Mesothelial cell of epicardium (in vitro differentiated cells): ENCODE measurements at regions not wholly inside any gene's neighbourhood (a gene's known extent, or its start where the extent isn't known, plus 50 kb on each side); places are given as distances from the start of the nearest gene placed in this dataset.

Experiments used
- DNase-seq, 2 experiments: peaks; one replicate each; pipeline ENCODE4 v3.0.0; 2021; ENCODE audit warnings: low spot score in 2 of 2; ENCODE audit not compliant: unreplicated experiment in 2 of 2
- H3K27ac Mint-ChIP-seq: 2 replicates; pipeline ENCODE4 v1.8.0; 2021; ENCODE audit warnings: mixed read lengths
- H3K27me3 Mint-ChIP-seq: 2 replicates; pipeline ENCODE4 v1.8.0; 2021; ENCODE audit warnings: low read depth, mixed read lengths
- H3K36me3 Mint-ChIP-seq: 2 replicates; pipeline ENCODE4 v1.8.0; 2021; ENCODE audit warnings: mixed read lengths
- H3K4me1 Mint-ChIP-seq: 2 replicates; pipeline ENCODE4 v1.8.0; 2021; ENCODE audit warnings: mixed read lengths
- H3K4me3 Mint-ChIP-seq: 2 replicates; pipeline ENCODE4 v1.8.0; 2021; ENCODE audit warnings: mild to moderate bottlenecking, moderate library complexity, mixed read lengths
- H3K9me3 Mint-ChIP-seq: 2 replicates; pipeline ENCODE4 v1.8.0; 2021; ENCODE audit warnings: mixed read lengths
- CTCF ChIP-seq: fragments of 200-600 bp; sonication (generic); IDR thresholded peaks from one replicate; pipeline ENCODE4 v1.5.0; 2021; ENCODE audit warnings: antibody characterized with exemption; ENCODE audit not compliant: unreplicated experiment

GRCh38 chr9:38269775-38270174 is 122.7 kb upstream of the ALDH1B1 start:
- no peak for DNase-seq
- Mint-ChIP-seq H3K27me3 (peaks cover 23% of the 10 kb centered on the region), H3K4me1 (no peaks in the 10 kb centered on the region), H3K27ac (no peak overlapping the region), H3K9me3 (peaks cover 18% of the 10 kb centered on the region), H3K4me3 (no peak overlapping the region), H3K36me3 (peaks cover 4% of the 10 kb centered on the region)
- no peak for TF ChIP-seq CTCF

DNA sequence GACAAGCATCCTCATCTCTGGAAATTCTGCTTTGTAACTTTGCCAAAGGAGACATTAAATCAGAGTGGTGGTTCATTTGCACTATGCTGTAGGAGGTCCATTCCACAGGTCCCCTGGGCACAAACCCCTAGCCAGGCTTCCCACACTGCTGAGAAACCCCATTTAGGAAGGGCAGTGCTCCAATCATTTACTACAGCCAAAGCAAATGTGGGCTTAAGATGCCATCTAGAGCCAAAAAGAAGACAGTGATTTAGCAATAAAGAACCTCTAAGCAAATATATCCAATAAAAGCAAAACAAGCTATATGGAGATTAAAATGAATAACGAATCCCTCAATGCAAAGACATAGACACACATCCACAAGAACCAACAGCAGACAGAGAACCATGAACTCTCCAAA is 129.0 kb upstream of the ALDH1B1 start:
- Mint-ChIP-seq H3K9me3 (peaks cover 38% of the 10 kb centered on the region), H3K27me3 (no peaks in the 10 kb centered on the region), H3K4me3 (no peak overlapping the region), H3K27ac (no peak overlapping the region), H3K36me3 (peaks cover 7% of the 10 kb centered on the region), H3K4me1 (no peaks in the 10 kb centered on the region)
- no peak for DNase-seq
- no peak for TF ChIP-seq CTCF

DNA sequence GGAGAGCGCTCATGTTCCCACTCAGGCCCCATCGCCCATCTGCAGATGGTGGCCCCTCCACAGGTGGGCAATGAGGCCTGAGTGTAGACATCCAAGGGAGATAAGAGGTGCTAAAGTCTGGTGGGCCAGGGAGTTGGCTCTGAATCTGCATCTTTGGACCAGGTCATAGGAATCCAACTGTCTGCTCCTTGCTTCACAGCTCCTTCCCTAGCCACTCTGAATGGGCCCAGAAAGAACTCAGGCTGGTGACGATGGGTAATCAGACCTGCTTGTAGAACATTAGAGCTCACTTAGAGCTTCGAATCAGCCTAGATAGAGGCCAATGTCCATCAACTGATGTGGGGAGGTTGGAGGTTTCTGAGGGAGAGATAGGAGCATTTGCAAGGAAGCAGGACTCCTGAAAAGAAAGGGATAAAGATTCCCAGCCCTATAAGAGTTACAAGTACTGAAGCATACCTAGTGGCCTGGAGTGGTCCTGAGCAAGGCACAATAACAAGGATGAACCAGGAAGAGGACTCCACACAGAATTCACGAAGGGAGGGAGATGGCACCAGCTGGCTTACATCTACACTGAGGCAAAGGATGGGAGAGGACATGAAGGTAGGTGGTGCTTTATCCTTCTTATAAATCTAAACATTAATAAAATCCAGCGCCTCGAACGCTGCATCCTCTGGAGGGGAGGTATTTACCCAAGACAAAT is 132.8 kb upstream of the ALDH1B1 start:
- TF ChIP-seq CTCF, result no peak
- H3K9me3 Mint-ChIP-seq, result peaks cover 19% of the 10 kb centered on the region
- H3K4me1 Mint-ChIP-seq, result no peaks in the 10 kb centered on the region
- no peak for DNase-seq
- no peaks in the 10 kb centered on the region for H3K27me3 Mint-ChIP-seq
- H3K4me3 Mint-ChIP-seq, result no peak overlapping the region
- no peak overlapping the region for H3K27ac Mint-ChIP-seq
- peaks cover 3% of the 10 kb centered on the region for H3K36me3 Mint-ChIP-seq

- Mint-ChIP-seq H3K4me3 (no peak overlapping the region), H3K4me1 (no peaks in the 10 kb centered on the region), H3K27me3 (no peaks in the 10 kb centered on the region), H3K36me3 (peaks cover 3% of the 10 kb centered on the region), H3K27ac (no peak overlapping the region), H3K9me3 (peaks cover 13% of the 10 kb centered on the region)
- TF ChIP-seq CTCF, result no peak
- no peak for DNase-seq
Measured at GRCh38 chr9:38259056-38259455, 133.4 kb upstream of the ALDH1B1 start.

DNA sequence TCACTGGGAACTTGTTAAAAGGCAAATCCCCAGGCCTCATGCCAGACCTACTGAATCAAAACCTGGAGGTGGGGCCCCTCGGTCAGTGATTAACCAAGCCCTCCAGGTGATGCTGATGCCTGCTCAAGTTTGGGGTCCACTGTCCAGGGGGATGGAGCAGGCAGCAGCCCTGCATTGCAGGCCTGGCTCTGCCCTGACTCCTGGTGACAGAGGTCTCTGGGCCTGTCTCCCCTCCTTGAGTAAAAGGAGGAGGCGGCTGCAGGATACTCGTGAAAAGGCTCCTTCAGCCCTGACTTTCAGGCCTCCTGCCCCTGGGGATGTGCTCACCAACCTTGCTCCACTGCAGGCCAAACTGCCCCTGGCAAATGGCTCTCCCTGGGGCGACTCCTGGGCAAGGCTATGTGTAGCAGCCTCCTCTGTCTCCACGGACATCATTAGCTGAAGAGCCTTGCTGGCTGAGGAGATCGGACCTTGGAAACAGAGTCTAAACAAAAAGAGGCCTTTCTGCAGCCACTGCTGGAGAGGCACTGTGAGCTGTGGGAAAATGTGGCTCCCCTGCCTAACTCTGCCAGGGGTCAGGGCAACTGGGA is 134.8 kb upstream of the ALDH1B1 start:
- no peaks in the 10 kb centered on the region for H3K27me3 Mint-ChIP-seq
- TF ChIP-seq CTCF, result no peak
- H3K27ac Mint-ChIP-seq, result no peak overlapping the region
- DNase-seq, result no peak
- H3K4me1 Mint-ChIP-seq, result no peaks in the 10 kb centered on the region
- no peak overlapping the region for H3K4me3 Mint-ChIP-seq
- H3K36me3 Mint-ChIP-seq, result peaks cover 3% of the 10 kb centered on the region
- H3K9me3 Mint-ChIP-seq, result peaks cover 7% of the 10 kb centered on the region
